Prostate gland (tissue), 2 donors: ENCODE measurements at regions not wholly inside any gene's neighbourhood (a gene's known extent, or its start where the extent isn't known, plus 50 kb on each side); places are given as distances from the start of the nearest gene placed in this dataset.

Experiments used
- POLR2AphosphoS5 ChIP-seq: sonication (generic); formaldehyde crosslinking; IDR thresholded peaks from one replicate; pipeline ENCODE4 v1.6.1; 2017; ENCODE audit warnings: antibody characterized with exemption
- TF ChIP-seq, protein P1 (sequence below), 4 experiments: fragments of 200-600 bp in 2 of 4; fragments of 450-650 bp in 2 of 4; sonication (generic) in 2 of 4; IDR thresholded peaks; 1 replicate in 3 of 4; 2 replicates in 1 of 4; pipeline ENCODE4 v1.5.1; 2016 to 2019; ENCODE audit warnings: antibody characterized with exemption in 4 of 4, mild to moderate bottlenecking in 2 of 4, moderate library complexity in 2 of 4

DNA sequence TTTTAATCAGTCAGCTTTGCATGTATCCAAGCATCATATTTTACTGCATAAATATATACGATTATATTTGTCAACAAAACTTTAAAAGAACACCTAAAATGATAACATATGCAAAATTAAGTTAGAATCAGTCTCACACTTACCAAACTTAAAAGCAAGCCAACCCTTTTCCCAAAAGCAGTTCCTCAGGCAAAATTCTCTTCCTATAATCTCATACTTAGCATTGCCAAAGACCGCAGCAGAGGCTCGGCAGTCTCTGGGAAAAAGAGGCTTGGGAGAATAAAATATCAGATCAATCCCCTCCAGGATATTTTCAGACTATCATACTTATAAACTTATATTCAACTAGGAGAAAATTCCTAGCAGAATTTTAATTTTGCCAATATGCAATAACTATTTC, 93.2 kb upstream of the RGS18 start:
- TF ChIP-seq, protein P1, sequence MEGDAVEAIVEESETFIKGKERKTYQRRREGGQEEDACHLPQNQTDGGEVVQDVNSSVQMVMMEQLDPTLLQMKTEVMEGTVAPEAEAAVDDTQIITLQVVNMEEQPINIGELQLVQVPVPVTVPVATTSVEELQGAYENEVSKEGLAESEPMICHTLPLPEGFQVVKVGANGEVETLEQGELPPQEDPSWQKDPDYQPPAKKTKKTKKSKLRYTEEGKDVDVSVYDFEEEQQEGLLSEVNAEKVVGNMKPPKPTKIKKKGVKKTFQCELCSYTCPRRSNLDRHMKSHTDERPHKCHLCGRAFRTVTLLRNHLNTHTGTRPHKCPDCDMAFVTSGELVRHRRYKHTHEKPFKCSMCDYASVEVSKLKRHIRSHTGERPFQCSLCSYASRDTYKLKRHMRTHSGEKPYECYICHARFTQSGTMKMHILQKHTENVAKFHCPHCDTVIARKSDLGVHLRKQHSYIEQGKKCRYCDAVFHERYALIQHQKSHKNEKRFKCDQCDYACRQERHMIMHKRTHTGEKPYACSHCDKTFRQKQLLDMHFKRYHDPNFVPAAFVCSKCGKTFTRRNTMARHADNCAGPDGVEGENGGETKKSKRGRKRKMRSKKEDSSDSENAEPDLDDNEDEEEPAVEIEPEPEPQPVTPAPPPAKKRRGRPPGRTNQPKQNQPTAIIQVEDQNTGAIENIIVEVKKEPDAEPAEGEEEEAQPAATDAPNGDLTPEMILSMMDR (IDR thresholded peaks at IDR 0.05): no peak
- TF ChIP-seq POLR2AphosphoS5: no peak
